AG09309 (cell line): ENCODE measurements at regions not wholly inside any gene's neighbourhood (a gene's known extent, or its start where the extent isn't known, plus 50 kb on each side); places are given as distances from the start of the nearest gene placed in this dataset.

ENCODE experiments used
- DNase-seq: peaks from one replicate; pipeline ENCODE4 v3.0.0-alpha.2; 2010; ENCODE audit warnings: low read depth
- H3K4me3 ChIP-seq: 2 replicates; pipeline ENCODE4 v1.5.1; 2011; ENCODE audit warnings: mild to moderate bottlenecking, low read depth, low read length, moderate library complexity; ENCODE audit not compliant: control insufficient read depth
- CTCF ChIP-seq: IDR thresholded peaks from 2 replicates; pipeline ENCODE4 v1.5.1; 2011; ENCODE audit warnings: mild to moderate bottlenecking, low read depth, low read length, inconsistent platforms; ENCODE audit not compliant: insufficient read depth, control insufficient read depth; ENCODE audit errors: missing control alignments

GRCh38 chr3:107325446-107325845 lies 51.8 kb upstream of the CCDC54 start:
- DNase-seq: no peak
- TF ChIP-seq CTCF: no peak

More at GRCh38 chr3:107325446-107325845, 51.8 kb upstream of the CCDC54 start:
- no peak overlapping the region for H3K4me3 ChIP-seq
